ENCODE measurements at regions not wholly inside any gene's neighbourhood (a gene's known extent, or its start where the extent isn't known, plus 50 kb on each side); places are given as distances from the start of the nearest gene placed in this dataset.
"Not testable (repeated sequence)": the region's sequence is repeated elsewhere in the genome, so short reads cannot be mapped to it uniquely, and the experiment has no call there.

GRCh38 chr11:38577769-38578168 lies 1979.7 kb upstream of the RAG2 start:
- ATAC-seq (no peak), DNase-seq (no peak)
- intact Hi-C loops (cut with DNase I): no loop called here
- no peak overlapping the region for H3K4me3 ChIP-seq (ENCODE audit: low read length)
- no peak overlapping the region for H3K27ac ChIP-seq (ENCODE audit: low read length)
- no peaks in the 10 kb centered on the region for H3K4me1 ChIP-seq (ENCODE audit: control insufficient read depth, insufficient read depth, low read length)
- H3K27me3 ChIP-seq (ENCODE audit: control insufficient read depth, insufficient read depth): no peaks in the 10 kb centered on the region
- peaks cover 1% of the 10 kb centered on the region for H3K9me3 ChIP-seq (ENCODE audit: control insufficient read depth, low read length)

- Histone ChIP-seq H3K9me3 (ENCODE audit: control insufficient read depth, low read length) (no peaks in the 10 kb centered on the region), H3K4me1 (ENCODE audit: control insufficient read depth, insufficient read depth, low read length) (no peaks in the 10 kb centered on the region), H3K27ac (ENCODE audit: low read length) (no peak overlapping the region), H3K27me3 (ENCODE audit: control insufficient read depth, insufficient read depth) (no peaks in the 10 kb centered on the region), H3K4me3 (ENCODE audit: low read length) (no peak overlapping the region)
- whole genome bisulfite sequencing: 50% methylated on average over 3 of the region's 3 CpGs
- DNase-seq (no peak), ATAC-seq (no peak)
- intact Hi-C loops (cut with DNase I): no loop called here
These were observed 1964.5 kb upstream of the RAG2 start for GRCh38 chr11:38562562-38562961.

GRCh38 chr11:38553148-38553547 lies 1955.1 kb upstream of the RAG2 start:
- ATAC-seq (no peak), DNase-seq (no peak)
- no peak overlapping the region for H3K27ac ChIP-seq (ENCODE audit: low read length)
- no peaks in the 10 kb centered on the region for H3K27me3 ChIP-seq (ENCODE audit: control insufficient read depth, insufficient read depth)
- H3K4me1 ChIP-seq (ENCODE audit: control insufficient read depth, insufficient read depth, low read length): no peaks in the 10 kb centered on the region
- no peak overlapping the region for H3K4me3 ChIP-seq (ENCODE audit: low read length)
- H3K9me3 ChIP-seq (ENCODE audit: control insufficient read depth, low read length): no peaks in the 10 kb centered on the region
- intact Hi-C loops (cut with DNase I): no loop called here
- WGBS: 63% methylated on average over 2 of the region's 2 CpGs

- H3K9me3 ChIP-seq (ENCODE audit: control insufficient read depth, low read length): no peaks in the 10 kb centered on the region
- no peak overlapping the region for H3K27ac ChIP-seq (ENCODE audit: low read length)
- 74% methylated on average over 1 of the region's 1 CpG for WGBS
- no peaks in the 10 kb centered on the region for H3K27me3 ChIP-seq (ENCODE audit: control insufficient read depth, insufficient read depth)
- H3K4me3 ChIP-seq (ENCODE audit: low read length): no peak overlapping the region
- DNase-seq: no peak
- no peak for ATAC-seq
- H3K4me1 ChIP-seq (ENCODE audit: control insufficient read depth, insufficient read depth, low read length): no peaks in the 10 kb centered on the region
- intact Hi-C loops (cut with DNase I): no loop called here
These were observed 1949.4 kb upstream of the RAG2 start for GRCh38 chr11:38547462-38547861.

- intact Hi-C loops (cut with DNase I): no loop called here
- H3K27ac ChIP-seq (ENCODE audit: low read length): no peak overlapping the region
- WGBS: 59% methylated on average over 3 of the region's 3 CpGs
- DNase-seq: no peak
- H3K4me3 ChIP-seq (ENCODE audit: low read length): no peak overlapping the region
- no peaks in the 10 kb centered on the region for H3K27me3 ChIP-seq (ENCODE audit: control insufficient read depth, insufficient read depth)
- no peaks in the 10 kb centered on the region for H3K9me3 ChIP-seq (ENCODE audit: control insufficient read depth, low read length)
- H3K4me1 ChIP-seq (ENCODE audit: control insufficient read depth, insufficient read depth, low read length): no peaks in the 10 kb centered on the region
- no peak for ATAC-seq
These were observed 1946.0 kb upstream of the RAG2 start for GRCh38 chr11:38543986-38544385.

GRCh38 chr11:38543311-38543710 lies 1945.3 kb upstream of the RAG2 start:
- ATAC-seq: no peak
- Histone ChIP-seq H3K9me3 (ENCODE audit: control insufficient read depth, low read length) (no peaks in the 10 kb centered on the region), H3K27ac (ENCODE audit: low read length) (no peak overlapping the region), H3K27me3 (ENCODE audit: control insufficient read depth, insufficient read depth) (no peaks in the 10 kb centered on the region), H3K4me3 (ENCODE audit: low read length) (no peak overlapping the region), H3K4me1 (ENCODE audit: control insufficient read depth, insufficient read depth, low read length) (no peaks in the 10 kb centered on the region)
- 71% methylated on average over 1 of the region's 1 CpG for WGBS
- DNase-seq: no peak
- intact Hi-C loops (cut with DNase I): no loop called here

GRCh38 chr11:38538866-38539680 lies 1941.0 kb upstream of the RAG2 start:
- 47% methylated on average over 6 of the region's 6 CpGs for WGBS
- Histone ChIP-seq H3K27me3 (ENCODE audit: control insufficient read depth, insufficient read depth) (no peaks in the 10 kb centered on the region), H3K4me3 (ENCODE audit: low read length) (no peak overlapping the region), H3K9me3 (ENCODE audit: control insufficient read depth, low read length) (no peaks in the 10 kb centered on the region), H3K4me1 (ENCODE audit: control insufficient read depth, insufficient read depth, low read length) (no peaks in the 10 kb centered on the region), H3K27ac (ENCODE audit: low read length) (no peak overlapping the region)
- intact Hi-C loops (cut with DNase I): no loop called here
- DNase-seq (no peak), ATAC-seq (no peak)

GRCh38 chr11:38530226-38530625 lies 1932.2 kb upstream of the RAG2 start:
- H3K4me1 ChIP-seq (ENCODE audit: control insufficient read depth, insufficient read depth, low read length): no peaks in the 10 kb centered on the region
- DNase-seq (no peak), ATAC-seq (no peak)
- intact Hi-C loops (cut with DNase I): no loop called here
- 78% methylated on average over 2 of the region's 2 CpGs for WGBS
- no peak overlapping the region for H3K4me3 ChIP-seq (ENCODE audit: low read length)
- no peaks in the 10 kb centered on the region for H3K9me3 ChIP-seq (ENCODE audit: control insufficient read depth, low read length)
- H3K27me3 ChIP-seq (ENCODE audit: control insufficient read depth, insufficient read depth): no peaks in the 10 kb centered on the region
- no peak overlapping the region for H3K27ac ChIP-seq (ENCODE audit: low read length)

- no peak for ATAC-seq
- no peaks in the 10 kb centered on the region for H3K27me3 ChIP-seq (ENCODE audit: control insufficient read depth, insufficient read depth)
- DNase-seq: no peak
- H3K4me3 ChIP-seq (ENCODE audit: low read length): no peak overlapping the region
- H3K4me1 ChIP-seq (ENCODE audit: control insufficient read depth, insufficient read depth, low read length): no peaks in the 10 kb centered on the region
- H3K9me3 ChIP-seq (ENCODE audit: control insufficient read depth, low read length): peaks cover 4% of the 10 kb centered on the region
- H3K27ac ChIP-seq (ENCODE audit: low read length): no peak overlapping the region
- 74% methylated on average over 1 of the region's 1 CpG for WGBS
- intact Hi-C loops (cut with DNase I): no loop called here
These were observed 1926.9 kb upstream of the RAG2 start for GRCh38 chr11:38524945-38525344.

- intact Hi-C loops (cut with DNase I): no loop called here
- Histone ChIP-seq H3K4me1 (ENCODE audit: control insufficient read depth, insufficient read depth, low read length) (no peaks in the 10 kb centered on the region), H3K27me3 (ENCODE audit: control insufficient read depth, insufficient read depth) (no peaks in the 10 kb centered on the region), H3K4me3 (ENCODE audit: low read length) (no peak overlapping the region), H3K27ac (ENCODE audit: low read length) (no peak overlapping the region), H3K9me3 (ENCODE audit: control insufficient read depth, low read length) (no peaks in the 10 kb centered on the region)
- DNase-seq (no peak), ATAC-seq (no peak)
- 81% methylated on average over 5 of the region's 5 CpGs for whole genome bisulfite sequencing
These were observed 1920.0 kb upstream of the RAG2 start for GRCh38 chr11:38517991-38518390.

- intact Hi-C loops (cut with DNase I); H3K4me3 ChIP-seq (ENCODE audit: low read length); H3K27ac ChIP-seq (ENCODE audit: low read length); DNase-seq; H3K9me3 ChIP-seq (ENCODE audit: control insufficient read depth, low read length); ATAC-seq; H3K27me3 ChIP-seq (ENCODE audit: control insufficient read depth, insufficient read depth); H3K4me1 ChIP-seq (ENCODE audit: control insufficient read depth, insufficient read depth, low read length): not testable (repeated sequence)
- 85% methylated on average over 3 of the region's 3 CpGs for WGBS
These were observed 1914.8 kb upstream of the RAG2 start for GRCh38 chr11:38512830-38513229.

- intact Hi-C loops (cut with DNase I): no loop called here
- Histone ChIP-seq H3K27ac (ENCODE audit: low read length) (no peak overlapping the region), H3K9me3 (ENCODE audit: control insufficient read depth, low read length) (no peaks in the 10 kb centered on the region), H3K4me3 (ENCODE audit: low read length) (no peak overlapping the region), H3K4me1 (ENCODE audit: control insufficient read depth, insufficient read depth, low read length) (no peaks in the 10 kb centered on the region), H3K27me3 (ENCODE audit: control insufficient read depth, insufficient read depth) (no peaks in the 10 kb centered on the region)
- ATAC-seq (no peak), DNase-seq (no peak)
- 49% methylated on average over 2 of the region's 2 CpGs for WGBS
These were observed 1912.0 kb upstream of the RAG2 start for GRCh38 chr11:38510041-38510440.
